ENCODE measurements at regions not wholly inside any gene's neighbourhood (a gene's known extent, or its start where the extent isn't known, plus 50 kb on each side); places are given as distances from the start of the nearest gene placed in this dataset.
"Not testable (repeated sequence)": the region's sequence is repeated elsewhere in the genome, so short reads cannot be mapped to it uniquely, and the experiment has no call there.

DNA sequence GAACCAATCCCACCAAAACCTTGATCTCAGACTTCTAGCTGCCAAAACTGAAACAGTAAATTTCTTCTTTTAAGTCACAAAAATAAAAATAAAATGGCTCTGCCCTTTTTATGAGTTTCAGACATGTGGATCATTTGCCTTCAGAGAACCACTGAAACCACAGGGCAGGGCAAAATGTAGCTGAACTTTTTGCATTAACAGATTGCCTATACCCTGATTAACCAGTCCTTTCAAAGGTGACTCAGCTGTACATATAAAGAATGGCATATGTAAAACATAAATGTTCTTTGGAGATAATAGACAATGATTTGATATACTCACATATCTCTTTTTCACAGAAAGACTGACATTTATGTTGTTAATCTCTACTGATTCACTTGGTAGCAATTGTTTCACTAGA lies 187.1 kb upstream of the GRIN3A start:
- TF ChIP-seq, protein P1, sequence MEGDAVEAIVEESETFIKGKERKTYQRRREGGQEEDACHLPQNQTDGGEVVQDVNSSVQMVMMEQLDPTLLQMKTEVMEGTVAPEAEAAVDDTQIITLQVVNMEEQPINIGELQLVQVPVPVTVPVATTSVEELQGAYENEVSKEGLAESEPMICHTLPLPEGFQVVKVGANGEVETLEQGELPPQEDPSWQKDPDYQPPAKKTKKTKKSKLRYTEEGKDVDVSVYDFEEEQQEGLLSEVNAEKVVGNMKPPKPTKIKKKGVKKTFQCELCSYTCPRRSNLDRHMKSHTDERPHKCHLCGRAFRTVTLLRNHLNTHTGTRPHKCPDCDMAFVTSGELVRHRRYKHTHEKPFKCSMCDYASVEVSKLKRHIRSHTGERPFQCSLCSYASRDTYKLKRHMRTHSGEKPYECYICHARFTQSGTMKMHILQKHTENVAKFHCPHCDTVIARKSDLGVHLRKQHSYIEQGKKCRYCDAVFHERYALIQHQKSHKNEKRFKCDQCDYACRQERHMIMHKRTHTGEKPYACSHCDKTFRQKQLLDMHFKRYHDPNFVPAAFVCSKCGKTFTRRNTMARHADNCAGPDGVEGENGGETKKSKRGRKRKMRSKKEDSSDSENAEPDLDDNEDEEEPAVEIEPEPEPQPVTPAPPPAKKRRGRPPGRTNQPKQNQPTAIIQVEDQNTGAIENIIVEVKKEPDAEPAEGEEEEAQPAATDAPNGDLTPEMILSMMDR (IDR thresholded peaks at IDR 0.05; ENCODE audit: insufficient read depth, low read length, poor library complexity, severe bottlenecking), result no peak
- no peaks in the 10 kb centered on the region for H3K36me3 ChIP-seq (ENCODE audit: control insufficient read depth, insufficient read depth, low read length)

DNA sequence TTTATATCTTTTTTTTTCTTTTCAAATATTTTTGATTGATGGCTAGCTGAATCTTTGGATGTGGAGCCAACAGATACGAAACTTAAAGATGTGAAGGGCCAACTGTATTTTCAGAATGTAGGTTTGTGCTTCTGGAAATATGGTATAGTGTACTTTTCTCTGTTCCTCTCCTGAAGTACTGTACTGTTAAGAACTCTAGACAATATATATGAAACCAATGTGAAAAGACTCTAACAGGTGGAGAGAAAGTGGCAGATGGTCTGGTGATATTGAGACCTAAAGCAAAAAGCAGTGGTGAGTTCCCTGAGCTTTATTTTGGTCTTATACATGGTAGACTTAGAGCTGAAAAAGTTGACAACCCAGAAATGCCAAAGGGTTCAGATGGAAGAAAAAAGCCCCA lies 185.0 kb upstream of the GRIN3A start:
- no peak for DNase-seq (ENCODE audit: low read depth)
- TF ChIP-seq, protein P1 (IDR thresholded peaks at IDR 0.05; ENCODE audit: insufficient read depth, low read length, poor library complexity, severe bottlenecking), result no peak
- Histone ChIP-seq H3K36me3 (ENCODE audit: control insufficient read depth, insufficient read depth, low read length) (no peaks in the 10 kb centered on the region), H3K4me3 (ENCODE audit: low read depth, low read length) (no peak overlapping the region), H3K27me3 (ENCODE audit: control insufficient read depth, insufficient read depth, low read length) (no peaks in the 10 kb centered on the region)

More for the DNA sequence above, 187.1 kb upstream of the GRIN3A start:
- no peak for DNase-seq (ENCODE audit: low read depth)
- Histone ChIP-seq H3K27me3 (ENCODE audit: control insufficient read depth, insufficient read depth, low read length) (no peaks in the 10 kb centered on the region), H3K4me3 (ENCODE audit: low read depth, low read length) (no peak overlapping the region)

DNA sequence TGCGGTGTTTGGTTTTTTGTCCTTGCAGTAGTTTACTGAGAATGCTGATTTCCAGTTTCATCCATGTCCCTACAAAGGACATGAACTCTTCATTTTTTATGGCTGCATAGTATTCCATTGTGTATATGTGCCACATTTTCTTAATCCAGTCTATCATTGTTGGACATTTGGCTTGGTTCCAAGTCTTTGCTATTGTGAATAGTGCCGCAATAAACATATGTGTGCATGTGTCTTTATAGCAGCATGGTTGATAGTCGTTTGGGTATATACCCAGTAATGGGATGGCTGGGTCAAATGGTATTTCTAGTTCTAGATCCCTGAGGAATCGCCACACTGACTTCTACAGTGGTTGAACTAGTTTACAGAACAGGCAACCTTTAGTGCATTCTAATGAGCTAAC lies 178.5 kb upstream of the GRIN3A start:
- H3K36me3 ChIP-seq (ENCODE audit: control insufficient read depth, insufficient read depth, low read length); DNase-seq (ENCODE audit: low read depth); H3K4me3 ChIP-seq (ENCODE audit: low read depth, low read length); H3K27me3 ChIP-seq (ENCODE audit: control insufficient read depth, insufficient read depth, low read length): not testable (repeated sequence)

DNA sequence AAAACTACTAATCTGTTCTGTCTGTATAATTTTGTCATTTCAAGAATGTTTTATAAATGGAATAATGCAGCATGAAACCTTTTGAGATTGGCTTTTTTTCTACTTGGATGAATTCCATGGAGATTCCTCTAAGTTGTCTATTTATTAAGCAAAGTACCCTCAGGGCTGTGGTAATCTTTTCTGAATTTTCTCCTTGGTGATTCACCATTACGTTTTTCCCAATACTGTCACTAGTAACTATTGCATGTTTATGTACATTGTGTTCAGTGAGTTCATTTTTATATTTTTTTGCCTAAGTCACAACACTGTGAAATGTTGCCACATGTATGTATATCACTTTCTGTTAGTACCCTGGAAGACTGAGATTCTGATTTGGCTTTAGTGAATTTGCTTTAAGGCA lies 177.0 kb upstream of the GRIN3A start:
- no peaks in the 10 kb centered on the region for H3K27me3 ChIP-seq (ENCODE audit: control insufficient read depth, insufficient read depth, low read length)
- no peak overlapping the region for H3K4me3 ChIP-seq (ENCODE audit: low read depth, low read length)
- TF ChIP-seq, protein P1 (IDR thresholded peaks at IDR 0.05; ENCODE audit: insufficient read depth, low read length, poor library complexity, severe bottlenecking), result no peak
- no peaks in the 10 kb centered on the region for H3K36me3 ChIP-seq (ENCODE audit: control insufficient read depth, insufficient read depth, low read length)
- no peak for DNase-seq (ENCODE audit: low read depth)

DNA sequence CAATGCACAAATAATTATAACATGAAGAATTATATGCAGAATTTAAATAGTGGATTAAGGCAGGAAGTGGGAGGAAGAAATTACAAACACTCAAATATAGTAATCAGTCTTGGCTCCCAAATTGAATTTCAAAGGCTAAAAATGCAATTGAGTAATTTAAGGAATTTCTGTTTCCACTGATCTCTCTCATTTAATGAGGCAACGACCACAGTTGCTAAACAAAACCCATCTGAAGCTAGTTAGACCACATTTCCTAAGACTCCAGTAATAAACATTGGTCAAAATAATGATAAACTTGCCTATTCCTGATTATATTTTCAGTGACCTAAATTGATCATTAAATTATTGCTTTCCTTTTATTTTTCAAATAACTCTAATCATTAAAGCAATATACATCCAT lies 174.3 kb upstream of the GRIN3A start:
- no peaks in the 10 kb centered on the region for H3K36me3 ChIP-seq (ENCODE audit: control insufficient read depth, insufficient read depth, low read length)
- TF ChIP-seq, protein P1 (IDR thresholded peaks at IDR 0.05; ENCODE audit: insufficient read depth, low read length, poor library complexity, severe bottlenecking), result no peak
- DNase-seq (ENCODE audit: low read depth), result no peak
- no peaks in the 10 kb centered on the region for H3K27me3 ChIP-seq (ENCODE audit: control insufficient read depth, insufficient read depth, low read length)
- no peak overlapping the region for H3K4me3 ChIP-seq (ENCODE audit: low read depth, low read length)

DNA sequence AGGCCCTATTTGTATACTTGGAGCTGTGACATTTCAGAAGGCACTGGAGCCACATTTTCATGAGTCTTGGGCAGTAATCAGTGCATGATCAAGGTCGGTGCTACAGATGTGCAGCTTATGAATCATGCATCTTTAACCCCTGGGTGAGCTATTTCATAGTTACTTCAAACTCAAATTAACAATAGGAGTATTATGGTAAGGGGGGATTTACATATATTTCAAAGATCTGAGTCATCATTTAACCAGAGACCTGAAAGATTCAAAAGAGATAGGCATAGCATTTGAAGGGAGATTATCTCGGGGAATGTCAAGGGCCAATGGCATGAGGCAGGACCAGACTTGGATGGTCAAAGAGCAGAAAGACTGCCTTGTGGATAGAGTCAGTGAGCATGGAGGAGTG lies 169.0 kb upstream of the GRIN3A start:
- no peaks in the 10 kb centered on the region for H3K36me3 ChIP-seq (ENCODE audit: control insufficient read depth, insufficient read depth, low read length)
- H3K4me3 ChIP-seq (ENCODE audit: low read depth, low read length), result no peak overlapping the region
- no peak for DNase-seq (ENCODE audit: low read depth)
- H3K27me3 ChIP-seq (ENCODE audit: control insufficient read depth, insufficient read depth, low read length), result no peaks in the 10 kb centered on the region
- TF ChIP-seq, protein P1 (IDR thresholded peaks at IDR 0.05; ENCODE audit: insufficient read depth, low read length, poor library complexity, severe bottlenecking), result no peak

Data from kidney epithelial cell (primary cell).